ENCODE measurements at regions not wholly inside any gene's neighbourhood (a gene's known extent, or its start where the extent isn't known, plus 50 kb on each side); places are given as distances from the start of the nearest gene placed in this dataset.
A peak's percentile ranks its signal among the peaks of the same experiment; 100 is the strongest.
"Not testable (repeated sequence)": the region's sequence is repeated elsewhere in the genome, so short reads cannot be mapped to it uniquely, and the experiment has no call there.

GRCh38 chr15:69704700-69705099 lies 252.1 kb downstream of the RPLP1 start:
- no TSS peak for BruUV-seq (replicated peaks)
- POLR2A ChIA-PET: no interaction called here
- H3K4me3 Mint-ChIP-seq (ENCODE audit: unreplicated experiment): no peak overlapping the region
- peaks cover 5% of the 10 kb centered on the region for H3K36me3 Mint-ChIP-seq (ENCODE audit: insufficient read depth, unreplicated experiment)
- H3K27ac Mint-ChIP-seq (ENCODE audit: low read depth, unreplicated experiment): peak overlapping the region; percentile 42
- no peak for DNase-seq (ENCODE audit: unreplicated experiment)
- intact Hi-C loops (cut with micrococcal nuclease): no loop called here
- peaks cover under 1% of the 10 kb centered on the region for H3K27me3 Mint-ChIP-seq (ENCODE audit: insufficient read depth, unreplicated experiment)
- peaks cover 13% of the 10 kb centered on the region for H3K9me3 Mint-ChIP-seq (ENCODE audit: unreplicated experiment)
- no peaks in the 10 kb centered on the region for H3K4me1 Mint-ChIP-seq (ENCODE audit: insufficient read depth, unreplicated experiment)
- TF ChIP-seq CTCF (IDR thresholded peaks at IDR 0.05; ENCODE audit: unreplicated experiment): no peak
- CTCF ChIA-PET: interaction anchor here (1.2 kb wide), 1 partner anchor 27 kb away, joined by 5 read pairs; no protein-coding TSS in a partner anchor

- Mint-ChIP-seq H3K36me3 (ENCODE audit: insufficient read depth, unreplicated experiment) (peaks cover 5% of the 10 kb centered on the region), H3K4me3 (ENCODE audit: unreplicated experiment) (no peak overlapping the region), H3K27me3 (ENCODE audit: insufficient read depth, unreplicated experiment) (peaks cover 19% of the 10 kb centered on the region), H3K4me1 (ENCODE audit: insufficient read depth, unreplicated experiment) (no peaks in the 10 kb centered on the region), H3K9me3 (ENCODE audit: unreplicated experiment) (peaks cover 15% of the 10 kb centered on the region), H3K27ac (ENCODE audit: low read depth, unreplicated experiment) (no peak overlapping the region)
- no peak for TF ChIP-seq CTCF (IDR thresholded peaks at IDR 0.05; ENCODE audit: unreplicated experiment)
- no TSS peak for BruUV-seq (replicated peaks)
- ChIA-PET POLR2A (interaction anchor here (0.7 kb wide), 1 partner anchor 51 kb away, joined by 4 read pairs; no protein-coding TSS in a partner anchor), CTCF (no interaction called here)
- intact Hi-C loops (cut with micrococcal nuclease): no loop called here
- no peak for DNase-seq (ENCODE audit: unreplicated experiment)
Measured at GRCh38 chr15:69706353-69707097, 253.9 kb downstream of the RPLP1 start.

GRCh38 chr15:69707241-69707640 lies 254.6 kb downstream of the RPLP1 start:
- BruUV-seq (replicated peaks); DNase-seq (ENCODE audit: unreplicated experiment); H3K4me1 Mint-ChIP-seq (ENCODE audit: insufficient read depth, unreplicated experiment); H3K4me3 Mint-ChIP-seq (ENCODE audit: unreplicated experiment); H3K27ac Mint-ChIP-seq (ENCODE audit: low read depth, unreplicated experiment); H3K36me3 Mint-ChIP-seq (ENCODE audit: insufficient read depth, unreplicated experiment); intact Hi-C loops (cut with micrococcal nuclease); CTCF ChIA-PET: not testable (repeated sequence)
- POLR2A ChIA-PET: interaction anchor here (0.7 kb wide), 1 partner anchor 50 kb away, joined by 4 read pairs; no protein-coding TSS in a partner anchor
- Mint-ChIP-seq H3K27me3 (ENCODE audit: insufficient read depth, unreplicated experiment) (peaks cover 20% of the 10 kb centered on the region), H3K9me3 (ENCODE audit: unreplicated experiment) (peaks cover 15% of the 10 kb centered on the region)

- BruUV-seq (replicated peaks); H3K36me3 Mint-ChIP-seq (ENCODE audit: insufficient read depth, unreplicated experiment); H3K4me1 Mint-ChIP-seq (ENCODE audit: insufficient read depth, unreplicated experiment); intact Hi-C loops (cut with micrococcal nuclease); H3K4me3 Mint-ChIP-seq (ENCODE audit: unreplicated experiment); DNase-seq (ENCODE audit: unreplicated experiment); H3K27ac Mint-ChIP-seq (ENCODE audit: low read depth, unreplicated experiment); H3K9me3 Mint-ChIP-seq (ENCODE audit: unreplicated experiment); POLR2A ChIA-PET: not testable (repeated sequence)
- peaks cover 20% of the 10 kb centered on the region for H3K27me3 Mint-ChIP-seq (ENCODE audit: insufficient read depth, unreplicated experiment)
- CTCF ChIA-PET: interaction anchor here (0.7 to 0.8 kb wide), 2 partner anchors 20 to 230 kb away, joined by 3 read pairs; no protein-coding TSS in a partner anchor
Measured at GRCh38 chr15:69708436-69709122, 256.0 kb downstream of the RPLP1 start.

- peaks cover 4% of the 10 kb centered on the region for H3K36me3 Mint-ChIP-seq (ENCODE audit: insufficient read depth, unreplicated experiment)
- no peak overlapping the region for H3K27ac Mint-ChIP-seq (ENCODE audit: low read depth, unreplicated experiment)
- ChIA-PET POLR2A (no interaction called here), CTCF (interaction anchor here (0.7 to 1.0 kb wide), 2 partner anchors 30 to 429 kb away, joined by 3 to 4 read pairs; no protein-coding TSS in a partner anchor)
- BruUV-seq (replicated peaks): no TSS peak
- intact Hi-C loops (cut with micrococcal nuclease): no loop called here
- peaks cover 8% of the 10 kb centered on the region for H3K9me3 Mint-ChIP-seq (ENCODE audit: unreplicated experiment)
- no peak for TF ChIP-seq CTCF (IDR thresholded peaks at IDR 0.05; ENCODE audit: unreplicated experiment)
- H3K4me1 Mint-ChIP-seq (ENCODE audit: insufficient read depth, unreplicated experiment): no peaks in the 10 kb centered on the region
- H3K4me3 Mint-ChIP-seq (ENCODE audit: unreplicated experiment): no peak overlapping the region
- H3K27me3 Mint-ChIP-seq (ENCODE audit: insufficient read depth, unreplicated experiment): peaks cover 39% of the 10 kb centered on the region
- DNase-seq (ENCODE audit: unreplicated experiment): no peak
Measured at GRCh38 chr15:69712991-69713390, 260.4 kb downstream of the RPLP1 start.
